GM12878 (cell line): ENCODE measurements at regions not wholly inside any gene's neighbourhood (a gene's known extent, or its start where the extent isn't known, plus 50 kb on each side); places are given as distances from the start of the nearest gene placed in this dataset.

Source experiments
- EGR1 ChIP-seq, 2 experiments: IDR thresholded peaks; 1 replicate in 1 of 2; 2 replicates in 1 of 2; pipeline ENCODE4 v1.6.1; 2011 to 2012; ENCODE audit warnings: low read depth in 2 of 2, low read length in 2 of 2, borderline replicate concordance in 1 of 2, mild to moderate bottlenecking in 1 of 2, moderate library complexity in 1 of 2
- FOXK2 ChIP-seq: fragments of 450-650 bp; IDR thresholded peaks from 2 replicates; pipeline ENCODE4 v1.6.1; 2017; ENCODE audit warnings: mild to moderate bottlenecking, moderate library complexity
- NFYB ChIP-seq: IDR thresholded peaks from 2 replicates; pipeline ENCODE4 v1.6.1; 2011; ENCODE audit warnings: low read depth, mild to moderate bottlenecking, low read length, improper control_type of control experiment, moderate library complexity; ENCODE audit not compliant: insufficient read depth
- RFX5 ChIP-seq: IDR thresholded peaks from 2 replicates; pipeline ENCODE4 v1.6.1; 2011; ENCODE audit warnings: low read depth, low read length, improper control_type of control experiment
- SIX5 ChIP-seq: IDR thresholded peaks from 2 replicates; pipeline ENCODE4 v1.6.1; 2011; ENCODE audit warnings: mild to moderate bottlenecking, low read depth, low read length, moderate library complexity; ENCODE audit not compliant: severe bottlenecking
- TF ChIP-seq, protein P1 (sequence below): fragments of 450-650 bp; IDR thresholded peaks from 2 replicates; pipeline ENCODE4 v1.6.1; 2017; ENCODE audit warnings: borderline replicate concordance
- TF ChIP-seq, protein P2 (sequence below): fragments of 450-650 bp; formaldehyde crosslinking; IDR thresholded peaks from 2 replicates; pipeline ENCODE4 v1.4.0; 2020; ENCODE audit warnings: mild to moderate bottlenecking, moderate library complexity
- TF ChIP-seq, protein P3 (sequence below): fragments of 450-650 bp; IDR thresholded peaks from 2 replicates; pipeline ENCODE4 v1.6.1; 2016; ENCODE audit warnings: mild to moderate bottlenecking

DNA sequence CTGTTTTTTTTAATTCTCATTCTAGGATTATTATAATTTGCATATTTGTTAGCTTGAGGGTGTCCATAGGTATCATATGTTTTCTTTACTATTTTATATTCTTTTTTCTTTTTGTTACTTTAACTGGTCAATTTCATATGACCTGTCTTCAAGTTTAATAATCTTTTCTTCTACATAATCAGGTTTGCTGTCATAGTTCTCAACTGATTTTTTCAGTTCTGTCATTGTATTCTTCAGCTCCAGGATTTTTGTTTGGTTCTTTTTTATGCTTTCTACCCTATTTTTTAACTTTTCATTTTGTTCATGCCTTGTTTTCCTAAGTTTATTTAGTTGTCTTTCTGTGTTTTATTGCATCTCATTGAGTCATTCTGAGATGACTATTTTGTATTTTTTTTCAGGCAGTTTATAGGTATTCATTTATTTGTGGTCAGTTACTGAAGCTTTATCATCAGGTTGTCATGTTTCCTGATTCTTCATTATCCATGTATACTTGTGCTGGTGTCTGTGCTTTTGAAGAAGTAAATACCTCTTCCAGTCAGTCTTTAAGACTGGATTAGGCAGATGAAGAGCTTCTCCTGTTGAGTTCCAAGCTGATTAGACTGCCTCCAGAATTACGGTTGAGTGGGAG lies 220.3 kb upstream of the VEGFC start (continued):
- TF ChIP-seq EGR1 (IDR thresholded peaks at IDR 0.05; ENCODE audit: borderline replicate concordance in 1 of 2, low read depth in 2 of 2, low read length in 2 of 2): no peak
- no peak for TF ChIP-seq NFYB
- TF ChIP-seq, protein P1, sequence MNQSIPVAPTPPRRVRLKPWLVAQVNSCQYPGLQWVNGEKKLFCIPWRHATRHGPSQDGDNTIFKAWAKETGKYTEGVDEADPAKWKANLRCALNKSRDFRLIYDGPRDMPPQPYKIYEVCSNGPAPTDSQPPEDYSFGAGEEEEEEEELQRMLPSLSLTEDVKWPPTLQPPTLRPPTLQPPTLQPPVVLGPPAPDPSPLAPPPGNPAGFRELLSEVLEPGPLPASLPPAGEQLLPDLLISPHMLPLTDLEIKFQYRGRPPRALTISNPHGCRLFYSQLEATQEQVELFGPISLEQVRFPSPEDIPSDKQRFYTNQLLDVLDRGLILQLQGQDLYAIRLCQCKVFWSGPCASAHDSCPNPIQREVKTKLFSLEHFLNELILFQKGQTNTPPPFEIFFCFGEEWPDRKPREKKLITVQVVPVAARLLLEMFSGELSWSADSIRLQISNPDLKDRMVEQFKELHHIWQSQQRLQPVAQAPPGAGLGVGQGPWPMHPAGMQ: no peak
- TF ChIP-seq, protein P2, sequence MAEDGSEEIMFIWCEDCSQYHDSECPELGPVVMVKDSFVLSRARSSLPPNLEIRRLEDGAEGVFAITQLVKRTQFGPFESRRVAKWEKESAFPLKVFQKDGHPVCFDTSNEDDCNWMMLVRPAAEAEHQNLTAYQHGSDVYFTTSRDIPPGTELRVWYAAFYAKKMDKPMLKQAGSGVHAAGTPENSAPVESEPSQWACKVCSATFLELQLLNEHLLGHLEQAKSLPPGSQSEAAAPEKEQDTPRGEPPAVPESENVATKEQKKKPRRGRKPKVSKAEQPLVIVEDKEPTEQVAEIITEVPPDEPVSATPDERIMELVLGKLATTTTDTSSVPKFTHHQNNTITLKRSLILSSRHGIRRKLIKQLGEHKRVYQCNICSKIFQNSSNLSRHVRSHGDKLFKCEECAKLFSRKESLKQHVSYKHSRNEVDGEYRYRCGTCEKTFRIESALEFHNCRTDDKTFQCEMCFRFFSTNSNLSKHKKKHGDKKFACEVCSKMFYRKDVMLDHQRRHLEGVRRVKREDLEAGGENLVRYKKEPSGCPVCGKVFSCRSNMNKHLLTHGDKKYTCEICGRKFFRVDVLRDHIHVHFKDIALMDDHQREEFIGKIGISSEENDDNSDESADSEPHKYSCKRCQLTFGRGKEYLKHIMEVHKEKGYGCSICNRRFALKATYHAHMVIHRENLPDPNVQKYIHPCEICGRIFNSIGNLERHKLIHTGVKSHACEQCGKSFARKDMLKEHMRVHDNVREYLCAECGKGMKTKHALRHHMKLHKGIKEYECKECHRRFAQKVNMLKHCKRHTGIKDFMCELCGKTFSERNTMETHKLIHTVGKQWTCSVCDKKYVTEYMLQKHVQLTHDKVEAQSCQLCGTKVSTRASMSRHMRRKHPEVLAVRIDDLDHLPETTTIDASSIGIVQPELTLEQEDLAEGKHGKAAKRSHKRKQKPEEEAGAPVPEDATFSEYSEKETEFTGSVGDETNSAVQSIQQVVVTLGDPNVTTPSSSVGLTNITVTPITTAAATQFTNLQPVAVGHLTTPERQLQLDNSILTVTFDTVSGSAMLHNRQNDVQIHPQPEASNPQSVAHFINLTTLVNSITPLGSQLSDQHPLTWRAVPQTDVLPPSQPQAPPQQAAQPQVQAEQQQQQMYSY (CRISPR knock-in tag): no peak
- no peak for TF ChIP-seq RFX5
- TF ChIP-seq SIX5: no peak
- TF ChIP-seq, protein P3, sequence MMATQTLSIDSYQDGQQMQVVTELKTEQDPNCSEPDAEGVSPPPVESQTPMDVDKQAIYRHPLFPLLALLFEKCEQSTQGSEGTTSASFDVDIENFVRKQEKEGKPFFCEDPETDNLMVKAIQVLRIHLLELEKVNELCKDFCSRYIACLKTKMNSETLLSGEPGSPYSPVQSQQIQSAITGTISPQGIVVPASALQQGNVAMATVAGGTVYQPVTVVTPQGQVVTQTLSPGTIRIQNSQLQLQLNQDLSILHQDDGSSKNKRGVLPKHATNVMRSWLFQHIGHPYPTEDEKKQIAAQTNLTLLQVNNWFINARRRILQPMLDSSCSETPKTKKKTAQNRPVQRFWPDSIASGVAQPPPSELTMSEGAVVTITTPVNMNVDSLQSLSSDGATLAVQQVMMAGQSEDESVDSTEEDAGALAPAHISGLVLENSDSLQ: no peak
- TF ChIP-seq FOXK2: no peak
